HCT116 (cell line): ENCODE measurements at regions not wholly inside any gene's neighbourhood (a gene's known extent, or its start where the extent isn't known, plus 50 kb on each side); places are given as distances from the start of the nearest gene placed in this dataset.

ENCODE experiments used
- ATAC-seq: fragments of 200-7000 bp; cut with Tn5 transposase; 2 replicates; pipeline ENCODE4 v1.9.1; 2020; ENCODE audit warnings: mild to moderate bottlenecking, moderate library complexity
- BruUV-seq: library from RNA; stranded (reverse); fragments of 400-500 nt; replicated peaks from 2 replicates; lab custom pipeline; 2021; lab: Mats Ljungman, UMichigan
- CTCF ChIA-PET: fragments of 300-600 bp; sonication (Branson Sonifier 250); formaldehyde crosslinking; loops from one replicate; lab custom pipeline; 2021; ENCODE audit warnings: antibody characterized with exemption; lab: Charles Lee
- POLR2A ChIA-PET: fragments of 300-600, 350-600 bp; sonication (Branson Sonifier 250); formaldehyde crosslinking; loops from one replicate; lab custom pipeline; 2021; ENCODE audit warnings: antibody characterized with exemption; lab: Charles Lee
- RAD21 ChIA-PET, 2 experiments: fragments of 300-600 bp; sonication (Branson Sonifier 250); formaldehyde crosslinking; loops; one replicate each; lab custom pipeline; 2023; ENCODE audit warnings: low total read pairs in 2 of 2; ENCODE audit not compliant: uncharacterized antibody in 2 of 2, unreplicated experiment in 2 of 2, low non-redundant PET in 1 of 2; lab: Charles Lee
- DNase-seq: peaks from one replicate; pipeline ENCODE4 v3.0.0-alpha.2; 2010; ENCODE audit warnings: low read depth, low spot score
- H2AFZ ChIP-seq: fragments of 200-600 bp; shearing (Covaris generic), sonication (generic); 2 replicates; pipeline ENCODE4 v1.6.1; 2017; ENCODE audit warnings: low read depth, mixed run types, mixed read lengths, antibody characterized with exemption, low read length; ENCODE audit not compliant: poor library complexity, severe bottlenecking
- H3K27ac ChIP-seq: 2 replicates; pipeline ENCODE4 v1.5.1; 2012; ENCODE audit warnings: low read depth, low read length
- H3K27me3 ChIP-seq: fragments of 200-600 bp; sonication (generic); 2 replicates; pipeline ENCODE4 v1.6.1; 2016; ENCODE audit warnings: mixed run types, low read length, mixed read lengths; ENCODE audit not compliant: insufficient read depth
- H3K36me3 ChIP-seq, 2 experiments: fragments of 200-500 bp in 1 of 2; fragments of 200-600 bp in 1 of 2; sonication (Bioruptor generic) in 1 of 2; sonication (generic) in 1 of 2; 2 replicates each; pipeline versions ENCODE4 v1.5.1 to v1.6.1; 2014 to 2016; ENCODE audit warnings: low read length in 2 of 2, inconsistent platforms in 1 of 2, mixed read lengths in 1 of 2, mixed run types in 1 of 2; ENCODE audit not compliant: insufficient read depth in 2 of 2, control insufficient read depth in 1 of 2
- H3K4me1 ChIP-seq, 2 experiments: fragments of 200-600 bp in 1 of 2; sonication (generic) in 1 of 2; 2 replicates each; pipeline versions ENCODE4 v1.5.1 to v1.6.1; 2012 to 2017; ENCODE audit warnings: low read length in 2 of 2, inconsistent platforms in 1 of 2, mild to moderate bottlenecking in 1 of 2, mixed read lengths in 1 of 2, mixed run types in 1 of 2, moderate library complexity in 1 of 2; ENCODE audit not compliant: insufficient read depth in 2 of 2, control insufficient read depth in 1 of 2
- H3K4me2 ChIP-seq: fragments of 200-600 bp; sonication (generic); 2 replicates; pipeline ENCODE4 v1.6.1; 2017; ENCODE audit warnings: mixed run types, low read length, mixed read lengths
- H3K4me3 ChIP-seq, 2 experiments: fragments of 200-600 bp in 1 of 2; sonication (generic) in 1 of 2; replicated peaks in 1 of 2; 2 replicates each; pipeline ENCODE4 v1.5.1; 2011 to 2016; ENCODE audit warnings: low read length in 2 of 2, control low read depth in 1 of 2, low read depth in 1 of 2, mild to moderate bottlenecking in 1 of 2, mixed read lengths in 1 of 2, mixed run types in 1 of 2
- H3K79me2 ChIP-seq: fragments of 200-600 bp; sonication (generic); 2 replicates; pipeline ENCODE4 v1.6.1; 2017; ENCODE audit warnings: mild to moderate bottlenecking, mixed run types, low read length, moderate library complexity, mixed read lengths; ENCODE audit not compliant: insufficient read depth
- H3K9ac ChIP-seq: fragments of 200-600 bp; sonication (generic); 2 replicates; pipeline ENCODE4 v1.6.1; 2016; ENCODE audit warnings: low read length, mixed read lengths
- H3K9me2 ChIP-seq: fragments of 200-600 bp; sonication (generic), shearing (Covaris generic); 2 replicates; pipeline ENCODE4 v1.6.1; 2017; ENCODE audit warnings: mixed run types, mild to moderate bottlenecking, moderate library complexity; ENCODE audit not compliant: insufficient read depth
- H3K9me3 ChIP-seq, 2 experiments: fragments of 200-500 bp in 1 of 2; fragments of 200-600 bp in 1 of 2; sonication (Bioruptor generic) in 1 of 2; sonication (generic) in 1 of 2; 2 replicates each; pipeline ENCODE4 v1.6.1; 2014 to 2017; ENCODE audit warnings: low read length in 2 of 2, mixed read lengths in 2 of 2, inconsistent platforms in 1 of 2, low read depth in 1 of 2, mild to moderate bottlenecking in 1 of 2, mixed run types in 1 of 2, moderate library complexity in 1 of 2; ENCODE audit not compliant: control insufficient read depth in 1 of 2, insufficient read depth in 1 of 2
- H4K20me1 ChIP-seq: fragments of 200-600 bp; sonication (generic), shearing (Covaris generic); 2 replicates; pipeline ENCODE4 v1.6.1; 2017; ENCODE audit warnings: mixed run types, mild to moderate bottlenecking, moderate library complexity; ENCODE audit not compliant: insufficient read depth
- ATF3 ChIP-seq: IDR thresholded peaks from 2 replicates; pipeline ENCODE4 v1.6.1; 2012
- CBX3 ChIP-seq: IDR thresholded peaks from 2 replicates; pipeline ENCODE4 v1.6.1; 2012; ENCODE audit warnings: low read depth
- CEBPB ChIP-seq: IDR thresholded peaks from 2 replicates; pipeline ENCODE4 v1.6.1; 2012; ENCODE audit warnings: low read depth
- CTCF ChIP-seq, 3 experiments: fragments of 200-600 bp in 1 of 3; sonication (generic) in 1 of 3; IDR thresholded peaks in 2 of 3; conservative IDR thresholded peaks in 1 of 3; 2 replicates each; pipeline ENCODE4 v1.5.1; 2012 to 2017; ENCODE audit warnings: low read depth in 2 of 3, low read length in 2 of 3, antibody characterized with exemption in 1 of 3, borderline replicate concordance in 1 of 3, control low read depth in 1 of 3, mild to moderate bottlenecking in 1 of 3, mixed read lengths in 1 of 3, mixed run types in 1 of 3, moderate library complexity in 1 of 3; ENCODE audit not compliant: insufficient read depth in 1 of 3
- EGR1 ChIP-seq: IDR thresholded peaks from 2 replicates; pipeline ENCODE4 v1.6.1; 2012; ENCODE audit warnings: low read depth
- ELF1 ChIP-seq: IDR thresholded peaks from 2 replicates; pipeline ENCODE4 v1.6.1; 2012; ENCODE audit warnings: low read depth, borderline replicate concordance
- EZH2phosphoT487 ChIP-seq: fragments of 200-600 bp; IDR thresholded peaks from 2 replicates; pipeline ENCODE4 v1.6.1; 2018; ENCODE audit warnings: antibody characterized with exemption, borderline replicate concordance
- FOSL1 ChIP-seq: IDR thresholded peaks from 2 replicates; pipeline ENCODE4 v1.6.1; 2012; ENCODE audit warnings: low read depth
- JUND ChIP-seq: IDR thresholded peaks from 2 replicates; pipeline ENCODE4 v1.6.1; 2012
- SIN3A ChIP-seq: IDR thresholded peaks from 2 replicates; pipeline ENCODE4 v1.6.1; 2012; ENCODE audit warnings: low read depth
- SRF ChIP-seq: IDR thresholded peaks from 2 replicates; pipeline ENCODE4 v1.6.1; 2012; ENCODE audit warnings: low read depth
- YY1 ChIP-seq: IDR thresholded peaks from 2 replicates; pipeline ENCODE4 v1.6.1; 2011; ENCODE audit warnings: low read length, low read depth, moderate library complexity, mild to moderate bottlenecking; ENCODE audit not compliant: insufficient replicate concordance; ENCODE audit errors: extremely low read depth
- ZBTB33 ChIP-seq: IDR thresholded peaks from 2 replicates; pipeline ENCODE4 v1.6.1; 2011; ENCODE audit warnings: mild to moderate bottlenecking, low read length, moderate library complexity; ENCODE audit not compliant: insufficient replicate concordance; ENCODE audit errors: extremely low read depth
- ZFX ChIP-seq: fragments of 450-650 bp; IDR thresholded peaks from 2 replicates; pipeline ENCODE4 v1.6.1; 2017
- ZNF274 ChIP-seq: fragments of 200-500 bp; sonication (Bioruptor generic); IDR thresholded peaks from 2 replicates; pipeline ENCODE4 v1.6.1; 2014; ENCODE audit warnings: mild to moderate bottlenecking, low read depth, low read length, inconsistent platforms
- intact Hi-C: fragments of 100-400 bp; cut with micrococcal nuclease; formaldehyde crosslinking; loops from 2 replicates; pipeline ENCODE4 v1.10.0; 2022

- DNase-seq (no peak), ATAC-seq (no peak)
- Histone ChIP-seq H3K27me3 (no peaks in the 10 kb centered on the region), H3K27ac (no peak overlapping the region), H3K4me2 (no peak overlapping the region), H3K4me1 (peaks cover 4 to 35% of the 10 kb centered on the region in 2 experiments; a peak in 3 of 4 replicates), H3K9me3 (0 out of 4 replicates have a peak, but pooled peaks cover 0 to 3% of the 10 kb centered on the region in 2 experiments), H4K20me1 (no peaks in the 10 kb centered on the region), H3K4me3 (no peak overlapping the region), H3K36me3 (peaks cover 0 to 12% of the 10 kb centered on the region in 2 experiments; a peak in 2 of 4 replicates), H2AFZ (no peak overlapping the region), H3K9me2 (no peaks in the 10 kb centered on the region), H3K79me2 (no peaks in the 10 kb centered on the region), H3K9ac (no peak overlapping the region)
- TF ChIP-seq ELF1, result no peak
- RAD21 ChIA-PET, result no interaction called here
- BruUV-seq, result no TSS peak
- intact Hi-C loops, result no loop called here
- CTCF ChIA-PET, result no interaction called here
- POLR2A ChIA-PET, result no interaction called here
Measured at GRCh38 chr6:144876689-144877088, 591.6 kb downstream of the UTRN start.

- CTCF ChIA-PET, result no interaction called here
- no peak for ATAC-seq
Measured at GRCh38 chr6:144877118-144877517, 592.0 kb downstream of the UTRN start.

More at GRCh38 chr6:144877118-144877517, 592.0 kb downstream of the UTRN start:
- no TSS peak for BruUV-seq
- Histone ChIP-seq H3K9ac (no peak overlapping the region), H3K27ac (no peak overlapping the region), H3K36me3 (peaks cover 0 to 12% of the 10 kb centered on the region in 2 experiments; a peak in 2 of 4 replicates), H3K4me3 (no peak overlapping the region), H3K27me3 (no peaks in the 10 kb centered on the region), H3K79me2 (no peaks in the 10 kb centered on the region), H3K4me1 (peaks cover 4 to 35% of the 10 kb centered on the region in 2 experiments; a peak in 3 of 4 replicates), H3K4me2 (no peak overlapping the region), H3K9me2 (no peaks in the 10 kb centered on the region), H4K20me1 (no peaks in the 10 kb centered on the region), H3K9me3 (0 out of 4 replicates have a peak, but pooled peaks cover 0 to 3% of the 10 kb centered on the region in 2 experiments), H2AFZ (no peak overlapping the region)
- no peak for DNase-seq
- intact Hi-C loops, result no loop called here
- TF ChIP-seq CEBPB (no peak), EZH2phosphoT487 (no peak), SRF (no peak), CTCF (IDR thresholded peaks at IDR 0.05 in 2 of 3, conservative IDR thresholded peaks at IDR 0.05 in 1 of 3; ENCODE audit: borderline replicate concordance in 1 of 3, insufficient read depth in 1 of 3, low read depth in 2 of 3, low read length in 2 of 3) (no peak), CBX3 (no peak), ZBTB33 (no peak), ELF1 (no peak), ATF3 (no peak), FOSL1 (no peak), SIN3A (no peak), ZNF274 (no peak), ZFX (no peak), YY1 (no peak), JUND (no peak), EGR1 (no peak)
- RAD21 ChIA-PET, result no interaction called here
- POLR2A ChIA-PET, result no interaction called here
